ENCODE measurements at regions not wholly inside any gene's neighbourhood (a gene's known extent, or its start where the extent isn't known, plus 50 kb on each side); places are given as distances from the start of the nearest gene placed in this dataset.

DNA sequence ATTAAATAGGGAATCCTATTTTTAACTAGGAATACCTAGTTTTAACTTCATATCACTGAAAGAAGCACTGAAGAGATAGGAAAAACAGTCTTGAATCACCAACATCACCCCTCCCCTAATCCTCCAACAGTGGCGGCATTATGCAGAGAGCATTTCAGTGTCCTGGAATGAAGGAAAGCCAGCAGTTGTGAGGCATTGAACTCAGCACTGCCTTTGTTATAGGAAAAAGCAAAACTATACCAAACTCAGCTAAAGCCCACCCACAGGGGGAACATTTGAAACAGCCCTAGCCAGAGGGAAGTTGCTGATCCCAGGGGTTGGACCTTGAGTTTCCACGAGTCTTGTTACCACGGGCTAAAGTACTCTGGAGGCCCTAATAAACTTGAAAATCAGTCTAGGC is 310.6 kb upstream of the EDIL3 start:
- H3K9me2 ChIP-seq (replicated peaks; ENCODE audit: insufficient read depth, low read length) = no peaks in the 10 kb centered on the region
- H3K4me2 ChIP-seq (ENCODE audit: low read depth, low read length) = no peak overlapping the region
- H2AFZ ChIP-seq (ENCODE audit: low read length) = no peak overlapping the region
- H3K4me1 ChIP-seq (ENCODE audit: low read length) = no peaks in the 10 kb centered on the region
- H3K27ac ChIP-seq (ENCODE audit: low read length) = no peak overlapping the region
- no peak overlapping the region for H3K4me3 ChIP-seq (ENCODE audit: low read length)
- no peak for DNase-seq
- H3K36me3 ChIP-seq (replicated peaks; ENCODE audit: insufficient read depth, low read length) = no peaks in the 10 kb centered on the region
- H3K9me3 ChIP-seq (replicated peaks; ENCODE audit: insufficient read depth, low read length) = no peaks in the 10 kb centered on the region
- no peaks in the 10 kb centered on the region for H3K27me3 ChIP-seq (replicated peaks; ENCODE audit: insufficient read depth, low read length)
- TF ChIP-seq EZH2phosphoT487 (IDR thresholded peaks at IDR 0.05; ENCODE audit: low read length) (no peak), EZH2 (optimal IDR thresholded peaks at IDR 0.05; ENCODE audit: low read depth, low read length) (no peak), CTCF (IDR thresholded peaks at IDR 0.05; ENCODE audit: low read length) (no peak)
- no peaks in the 10 kb centered on the region for H3K79me2 ChIP-seq (ENCODE audit: low read length)
- H4K20me1 ChIP-seq (ENCODE audit: insufficient read depth, low read length) = no peaks in the 10 kb centered on the region
- no peak overlapping the region for H3K9ac ChIP-seq (ENCODE audit: low read length)
- no peaks in the 10 kb centered on the region for H3F3A ChIP-seq (ENCODE audit: insufficient read depth, low read length)

GRCh38 chr5:84693256-84693655 is 308.6 kb upstream of the EDIL3 start:
- Histone ChIP-seq H3K27ac (ENCODE audit: low read length) (no peak overlapping the region), H3K9ac (ENCODE audit: low read length) (no peak overlapping the region), H3K79me2 (ENCODE audit: low read length) (no peaks in the 10 kb centered on the region), H3K36me3 (replicated peaks; ENCODE audit: insufficient read depth, low read length) (no peaks in the 10 kb centered on the region), H3K4me1 (ENCODE audit: low read length) (no peaks in the 10 kb centered on the region), H2AFZ (ENCODE audit: low read length) (no peak overlapping the region), H3K9me2 (replicated peaks; ENCODE audit: insufficient read depth, low read length) (no peaks in the 10 kb centered on the region), H3F3A (ENCODE audit: insufficient read depth, low read length) (no peaks in the 10 kb centered on the region), H3K4me2 (ENCODE audit: low read depth, low read length) (no peak overlapping the region), H3K27me3 (replicated peaks; ENCODE audit: insufficient read depth, low read length) (no peaks in the 10 kb centered on the region), H4K20me1 (ENCODE audit: insufficient read depth, low read length) (no peaks in the 10 kb centered on the region), H3K4me3 (ENCODE audit: low read length) (no peak overlapping the region), H3K9me3 (replicated peaks; ENCODE audit: insufficient read depth, low read length) (no peaks in the 10 kb centered on the region)
- TF ChIP-seq CTCF (IDR thresholded peaks at IDR 0.05; ENCODE audit: low read length) (no peak), EZH2 (optimal IDR thresholded peaks at IDR 0.05; ENCODE audit: low read depth, low read length) (no peak), EZH2phosphoT487 (IDR thresholded peaks at IDR 0.05; ENCODE audit: low read length) (no peak)
- DNase-seq = no peak

- Histone ChIP-seq H3K36me3 (replicated peaks; ENCODE audit: insufficient read depth, low read length) (no peaks in the 10 kb centered on the region), H3K79me2 (ENCODE audit: low read length) (no peaks in the 10 kb centered on the region), H3K4me2 (ENCODE audit: low read depth, low read length) (no peak overlapping the region), H3K9me2 (replicated peaks; ENCODE audit: insufficient read depth, low read length) (no peaks in the 10 kb centered on the region), H3K9ac (ENCODE audit: low read length) (no peak overlapping the region), H3K27ac (ENCODE audit: low read length) (no peak overlapping the region), H4K20me1 (ENCODE audit: insufficient read depth, low read length) (no peaks in the 10 kb centered on the region), H3K4me1 (ENCODE audit: low read length) (no peaks in the 10 kb centered on the region), H2AFZ (ENCODE audit: low read length) (no peak overlapping the region), H3K9me3 (replicated peaks; ENCODE audit: insufficient read depth, low read length) (no peaks in the 10 kb centered on the region), H3F3A (ENCODE audit: insufficient read depth, low read length) (no peaks in the 10 kb centered on the region), H3K27me3 (replicated peaks; ENCODE audit: insufficient read depth, low read length) (no peaks in the 10 kb centered on the region), H3K4me3 (ENCODE audit: low read length) (no peak overlapping the region)
- no peak for TF ChIP-seq EZH2 (optimal IDR thresholded peaks at IDR 0.05; ENCODE audit: low read depth, low read length)
- TF ChIP-seq EZH2phosphoT487 (IDR thresholded peaks at IDR 0.05; ENCODE audit: low read length) = no peak
- TF ChIP-seq CTCF (IDR thresholded peaks at IDR 0.05; ENCODE audit: low read length) = no peak
- DNase-seq = no peak
Observed at GRCh38 chr5:84688566-84688965, 303.9 kb upstream of the EDIL3 start.
